ENCODE measurements at regions not wholly inside any gene's neighbourhood (a gene's known extent, or its start where the extent isn't known, plus 50 kb on each side); places are given as distances from the start of the nearest gene placed in this dataset.
"Not testable (repeated sequence)": the region's sequence is repeated elsewhere in the genome, so short reads cannot be mapped to it uniquely, and the experiment has no call there.

DNA sequence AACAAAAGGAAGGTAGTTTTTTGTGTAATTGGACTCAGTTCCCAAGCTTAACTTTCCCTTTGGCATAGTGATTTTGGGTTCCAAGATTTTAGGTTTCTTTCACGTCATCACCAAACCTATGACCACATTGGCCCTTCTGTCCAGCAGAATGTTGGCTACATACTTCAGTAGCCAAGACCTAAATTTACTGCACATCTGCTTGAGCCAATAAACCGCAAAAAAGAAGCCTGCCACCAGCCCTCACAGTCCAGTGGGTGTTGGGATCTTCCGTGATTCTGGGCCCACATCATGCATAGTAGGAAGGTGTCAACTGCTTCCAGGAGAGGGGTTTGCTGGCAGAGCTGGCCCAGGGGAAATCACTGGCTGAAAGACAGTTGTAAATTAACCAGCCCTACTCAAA lies 57.6 kb upstream of the LIPC start:
- ATAC-seq (no peak), DNase-seq (no peak)
- Mint-ChIP-seq H3K4me3 (no peak overlapping the region), H3K9me3 (peaks cover 13 to 21% of the 10 kb centered on the region in 2 donors), H3K27ac (no peak overlapping the region), H3K4me1 (peaks cover 13% of the 10 kb centered on the region), H3K27me3 (no peaks in the 10 kb centered on the region)

DNA sequence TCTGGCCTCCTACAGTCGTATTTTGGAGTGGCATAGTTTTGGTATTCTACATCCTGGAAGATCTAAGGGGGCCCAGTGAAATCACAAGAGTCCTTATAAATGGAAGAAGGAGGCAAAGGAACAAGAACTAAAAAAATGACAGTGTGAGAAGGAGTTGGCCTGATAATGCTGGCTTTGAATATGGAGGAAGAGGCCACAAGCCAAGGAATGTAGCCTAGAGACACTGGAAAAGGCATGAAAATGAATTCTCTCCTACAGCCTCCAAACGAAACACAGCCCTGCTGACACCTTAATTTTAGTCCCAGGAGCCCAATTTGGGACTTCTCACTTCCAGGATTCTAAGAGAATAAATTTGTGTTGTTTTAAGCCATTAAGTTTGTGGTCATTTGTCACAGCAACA lies 54.6 kb upstream of the LIPC start:
- H3K4me1 Mint-ChIP-seq: peaks cover 7% of the 10 kb centered on the region
- DNase-seq (no peak), ATAC-seq (no peak)
- no peaks in the 10 kb centered on the region for H3K27me3 Mint-ChIP-seq
- no peak overlapping the region for H3K27ac Mint-ChIP-seq
- H3K4me3 Mint-ChIP-seq: no peak overlapping the region
- H3K9me3 Mint-ChIP-seq: peaks cover 0 to 13% of the 10 kb centered on the region in 2 donors

DNA sequence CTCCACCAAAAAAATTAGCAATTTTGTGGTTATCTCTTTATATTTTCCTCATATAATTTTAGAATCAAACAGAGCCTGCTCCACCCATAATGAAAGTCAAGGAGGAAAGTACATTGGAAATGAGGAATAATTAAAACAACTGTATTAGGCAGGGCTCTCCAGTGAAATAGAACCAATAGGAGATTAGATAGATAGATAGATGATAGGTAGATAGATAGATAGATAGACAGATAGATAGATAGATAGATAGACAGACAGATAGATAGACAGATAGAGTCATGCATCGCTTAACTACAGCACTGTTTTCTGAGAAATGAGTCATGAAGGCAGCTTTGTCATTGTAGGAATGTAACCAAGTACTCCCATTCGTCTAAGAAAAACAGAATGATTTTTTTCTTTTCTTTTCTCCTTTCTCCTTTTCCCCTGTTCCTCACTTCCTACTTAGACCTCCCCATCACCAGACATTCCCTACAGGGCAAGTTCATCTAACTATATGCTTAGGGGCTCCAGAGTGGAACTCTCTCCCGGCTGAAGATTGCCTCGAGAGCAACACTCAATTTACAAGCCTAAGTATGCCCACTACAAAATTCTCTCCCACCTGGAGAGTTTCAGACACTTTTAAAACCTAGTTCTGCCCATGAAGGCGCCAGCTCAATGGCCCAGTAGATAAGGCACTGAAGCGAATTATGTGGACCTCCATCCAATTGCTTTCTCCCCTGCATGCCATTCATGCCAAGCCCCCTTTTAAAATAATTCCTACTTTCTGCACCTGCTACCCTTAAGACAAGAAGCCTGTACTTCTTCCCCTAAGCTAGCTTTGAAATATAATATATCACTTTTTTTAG lies 53.3 kb upstream of the LIPC start:
- ATAC-seq: no peak
- Mint-ChIP-seq H3K4me1 (peaks cover 8% of the 10 kb centered on the region), H3K9me3 (peaks cover under 1 to 13% of the 10 kb centered on the region in 2 donors), H3K27ac (peak overlapping the region; percentile 1 to 14), H3K27me3 (no peaks in the 10 kb centered on the region), H3K4me3 (no peak overlapping the region)
- no peak for DNase-seq

DNA sequence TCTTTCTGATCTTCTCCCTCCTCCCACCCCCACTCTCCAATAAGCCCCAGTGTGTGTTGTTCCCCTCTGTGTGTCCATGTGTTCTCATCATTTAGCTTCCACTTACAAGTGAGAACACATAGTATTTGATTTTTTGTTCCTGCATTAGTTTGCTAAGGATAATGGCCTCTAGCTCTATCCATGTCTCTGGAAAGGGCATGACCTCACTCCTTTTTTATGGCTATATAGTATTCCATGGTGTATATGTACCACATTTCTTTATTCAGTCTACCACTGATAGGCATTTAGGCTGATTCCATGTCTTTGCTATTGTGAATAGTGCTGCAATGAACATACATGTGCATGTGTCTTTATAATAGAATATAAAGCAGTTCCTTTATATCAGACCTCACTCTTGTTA lies 52.3 kb upstream of the LIPC start:
- peaks cover 18% of the 10 kb centered on the region for H3K4me1 Mint-ChIP-seq
- H3K4me3 Mint-ChIP-seq, H3K9me3 Mint-ChIP-seq, ATAC-seq, DNase-seq, H3K27ac Mint-ChIP-seq, H3K27me3 Mint-ChIP-seq: not testable (repeated sequence)

DNA sequence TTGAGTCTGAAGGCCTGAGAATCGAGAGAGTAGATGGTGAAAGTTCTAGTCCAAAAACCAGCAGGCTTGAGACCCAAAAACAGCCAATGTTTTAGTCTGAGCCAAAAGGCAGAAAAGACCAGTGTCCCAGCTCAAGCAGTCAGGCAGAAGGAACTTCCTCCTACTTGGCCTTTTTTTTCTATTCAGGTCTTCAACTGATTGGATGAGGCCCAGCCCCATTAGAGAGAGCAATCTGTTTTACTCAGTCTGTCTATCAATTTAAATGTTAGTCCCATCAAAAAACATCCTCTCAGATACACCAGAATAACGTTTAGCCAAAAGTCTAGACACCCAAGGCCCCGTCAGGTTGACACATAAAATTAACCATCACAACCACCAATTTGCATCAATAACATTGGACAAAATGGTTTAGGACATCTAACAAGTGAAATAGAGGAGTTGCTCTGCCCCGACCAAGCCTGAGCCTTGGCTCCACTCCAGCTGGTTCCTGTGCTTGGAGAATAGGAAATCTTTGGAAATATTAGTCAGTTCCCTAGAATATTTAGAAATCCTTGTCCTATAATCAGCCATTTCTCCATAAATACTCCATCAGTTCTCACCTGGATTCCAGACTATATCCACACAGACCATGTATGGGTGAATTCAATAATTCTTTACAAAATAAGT lies 51.4 kb upstream of the LIPC start:
- peaks cover 21% of the 10 kb centered on the region for H3K4me1 Mint-ChIP-seq
- ATAC-seq: no peak

DNA sequence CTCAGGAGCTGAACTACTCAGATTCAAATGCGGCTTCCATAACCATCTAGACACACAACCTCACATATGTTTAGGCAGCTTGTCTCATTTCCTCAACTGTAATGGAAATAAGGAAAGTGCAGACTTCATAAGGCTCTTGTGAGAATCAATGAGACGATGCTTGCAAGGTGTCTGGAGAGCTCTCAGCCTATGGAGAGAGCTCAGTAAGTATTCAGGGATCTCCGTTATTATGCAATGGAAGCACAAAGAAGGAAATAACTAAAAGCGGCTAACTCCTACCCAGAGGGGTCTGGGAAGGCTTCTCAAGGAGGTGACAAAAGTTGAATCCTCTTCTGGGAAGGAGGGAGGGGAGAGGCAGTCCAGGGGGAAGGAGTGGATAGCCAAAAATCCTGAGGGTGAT lies 50.1 kb upstream of the LIPC start:
- ATAC-seq: no peak
- Mint-ChIP-seq H3K4me1 (peaks cover 21% of the 10 kb centered on the region), H3K9me3 (peaks cover 7 to 8% of the 10 kb centered on the region in 2 donors), H3K27me3 (no peaks in the 10 kb centered on the region), H3K4me3 (no peak overlapping the region), H3K27ac (no peak overlapping the region)
- no peak for DNase-seq

More for the DNA sequence above, 51.4 kb upstream of the LIPC start:
- Mint-ChIP-seq H3K9me3 (peaks cover 7 to 8% of the 10 kb centered on the region in 2 donors), H3K27me3 (no peaks in the 10 kb centered on the region), H3K4me3 (no peak overlapping the region), H3K27ac (no peak overlapping the region)
- DNase-seq: no peak
